ENCODE measurements at regions not wholly inside any gene's neighbourhood (a gene's known extent, or its start where the extent isn't known, plus 50 kb on each side); places are given as distances from the start of the nearest gene placed in this dataset.

- H3K4me3 ChIP-seq = no peak overlapping the region
- H3K27me3 ChIP-seq (ENCODE audit: insufficient read depth in 3 of 3, low read length in 2 of 3) = peaks cover 0 to 56% (median 10%) of the 10 kb centered on the region in 3 donors
- TF ChIP-seq CTCF (IDR thresholded peaks at IDR 0.05) = no peak
- peaks cover 5% of the 10 kb centered on the region for H3K9me3 ChIP-seq
- WGBS, 3 donors = 81 to 85% (median 82%) methylated on average over 8 of the region's 8 CpGs
- no peaks in the 10 kb centered on the region for H3K36me3 ChIP-seq (ENCODE audit: insufficient read depth in 1 of 2, low read depth in 1 of 2)
- H3K4me1 ChIP-seq = no peaks in the 10 kb centered on the region
- no peak overlapping the region for H3K27ac ChIP-seq
- no peak for ATAC-seq
- intact Hi-C loops (cut with DNase I) = no loop called here
- DNase-seq = no peak
These were observed 81.5 kb upstream of the NKX1-1 start for GRCh38 chr4:1487761-1488160.

- peaks cover 7% of the 10 kb centered on the region for H3K9me3 ChIP-seq
- DNase-seq = peak in 1 of 2 donors; percentile 5
- TF ChIP-seq CTCF (IDR thresholded peaks at IDR 0.05) = no peak
- H3K4me3 ChIP-seq = no peak overlapping the region
- intact Hi-C loops (cut with DNase I) = no loop called here
- ATAC-seq = no peak
- 82 to 90% (median 87%) methylated on average over 9 of the region's 9 CpGs for WGBS, 3 donors
- H3K4me1 ChIP-seq = no peaks in the 10 kb centered on the region
- no peaks in the 10 kb centered on the region for H3K36me3 ChIP-seq (ENCODE audit: insufficient read depth in 1 of 2, low read depth in 1 of 2)
- H3K27me3 ChIP-seq (ENCODE audit: insufficient read depth in 3 of 3, low read length in 2 of 3) = peaks cover 0 to 49% (median 10%) of the 10 kb centered on the region in 3 donors
- H3K27ac ChIP-seq = no peak overlapping the region
These were observed 80.9 kb upstream of the NKX1-1 start for GRCh38 chr4:1487106-1487505.

- no peak overlapping the region for H3K27ac ChIP-seq
- no peaks in the 10 kb centered on the region for H3K4me1 ChIP-seq
- ATAC-seq = no peak
- intact Hi-C loops (cut with DNase I) = no loop called here
- peaks cover 23% of the 10 kb centered on the region for H3K9me3 ChIP-seq
- H3K36me3 ChIP-seq (ENCODE audit: insufficient read depth in 1 of 2, low read depth in 1 of 2) = no peaks in the 10 kb centered on the region
- no peak for DNase-seq
- peaks cover 0 to 31% (median 8%) of the 10 kb centered on the region in 3 donors for H3K27me3 ChIP-seq (ENCODE audit: insufficient read depth in 3 of 3, low read length in 2 of 3)
- no peak overlapping the region for H3K4me3 ChIP-seq
- no peak for TF ChIP-seq CTCF (IDR thresholded peaks at IDR 0.05)
These were observed 79.0 kb upstream of the NKX1-1 start for GRCh38 chr4:1485280-1485679.

GRCh38 chr4:1480720-1481119 is 74.5 kb upstream of the NKX1-1 start:
- H3K27me3 ChIP-seq (ENCODE audit: insufficient read depth in 3 of 3, low read length in 2 of 3) = peaks cover 0 to 5% (median 0%) of the 10 kb centered on the region in 3 donors
- H3K4me1 ChIP-seq = no peaks in the 10 kb centered on the region
- no peak overlapping the region for H3K4me3 ChIP-seq
- no peak overlapping the region for H3K27ac ChIP-seq
- no peaks in the 10 kb centered on the region for H3K36me3 ChIP-seq (ENCODE audit: insufficient read depth in 1 of 2, low read depth in 1 of 2)
- intact Hi-C loops (cut with DNase I) = no loop called here
- WGBS, 3 donors = 80 to 100% (median 84%) methylated on average over 1 of the region's 1 CpG
- H3K9me3 ChIP-seq = peaks cover 26% of the 10 kb centered on the region
- ATAC-seq (no peak), DNase-seq (no peak)
- no peak for TF ChIP-seq CTCF (IDR thresholded peaks at IDR 0.05)

GRCh38 chr4:1479454-1479853 is 73.2 kb upstream of the NKX1-1 start:
- no peaks in the 10 kb centered on the region for H3K36me3 ChIP-seq (ENCODE audit: insufficient read depth in 1 of 2, low read depth in 1 of 2)
- DNase-seq = peak in 1 of 2 donors; percentile 24
- peaks cover 23% of the 10 kb centered on the region for H3K9me3 ChIP-seq
- 81 to 89% (median 87%) methylated on average over 10 of the region's 10 CpGs for WGBS, 3 donors
- TF ChIP-seq CTCF (IDR thresholded peaks at IDR 0.05) = no peak
- H3K27me3 ChIP-seq (ENCODE audit: insufficient read depth in 3 of 3, low read length in 2 of 3) = peaks cover 0 to 5% (median 0%) of the 10 kb centered on the region in 3 donors
- H3K4me3 ChIP-seq = no peak overlapping the region
- no peaks in the 10 kb centered on the region for H3K4me1 ChIP-seq
- no peak overlapping the region for H3K27ac ChIP-seq
- intact Hi-C loops (cut with DNase I) = no loop called here
- ATAC-seq = no peak
